ENCODE measurements at regions not wholly inside any gene's neighbourhood (a gene's known extent, or its start where the extent isn't known, plus 50 kb on each side); places are given as distances from the start of the nearest gene placed in this dataset.

GRCh38 chr2:182541268-182541667 lies 114.4 kb upstream of the PDE1A start:
- H3K9me3 Mint-ChIP-seq (ENCODE audit: unreplicated experiment), result no peaks in the 10 kb centered on the region
- no peak overlapping the region for H3K4me3 Mint-ChIP-seq (ENCODE audit: unreplicated experiment)
- H3K27me3 Mint-ChIP-seq (ENCODE audit: unreplicated experiment), result no peaks in the 10 kb centered on the region
- TF ChIP-seq CTCF (IDR thresholded peaks at IDR 0.05; ENCODE audit: partially characterized antibody, unreplicated experiment), result no peak
- no peak overlapping the region for H3K27ac Mint-ChIP-seq (ENCODE audit: unreplicated experiment)
- DNase-seq, result no peak
- no peaks in the 10 kb centered on the region for H3K4me1 Mint-ChIP-seq (ENCODE audit: low read depth, unreplicated experiment)
- no peaks in the 10 kb centered on the region for H3K36me3 Mint-ChIP-seq (ENCODE audit: unreplicated experiment)

- H3K9me3 Mint-ChIP-seq (ENCODE audit: unreplicated experiment), result no peaks in the 10 kb centered on the region
- no peaks in the 10 kb centered on the region for H3K27me3 Mint-ChIP-seq (ENCODE audit: unreplicated experiment)
- no peak for TF ChIP-seq CTCF (IDR thresholded peaks at IDR 0.05; ENCODE audit: partially characterized antibody, unreplicated experiment)
- no peak overlapping the region for H3K4me3 Mint-ChIP-seq (ENCODE audit: unreplicated experiment)
- H3K27ac Mint-ChIP-seq (ENCODE audit: unreplicated experiment), result no peak overlapping the region
- H3K36me3 Mint-ChIP-seq (ENCODE audit: unreplicated experiment), result no peaks in the 10 kb centered on the region
- no peak for DNase-seq
- no peaks in the 10 kb centered on the region for H3K4me1 Mint-ChIP-seq (ENCODE audit: low read depth, unreplicated experiment)
Observed at GRCh38 chr2:182542501-182543258, 115.8 kb upstream of the PDE1A start.

GRCh38 chr2:182543741-182544525 lies 117.1 kb upstream of the PDE1A start:
- no peak overlapping the region for H3K4me3 Mint-ChIP-seq (ENCODE audit: unreplicated experiment)
- no peak overlapping the region for H3K27ac Mint-ChIP-seq (ENCODE audit: unreplicated experiment)
- peaks cover 7% of the 10 kb centered on the region for H3K4me1 Mint-ChIP-seq (ENCODE audit: low read depth, unreplicated experiment)
- H3K36me3 Mint-ChIP-seq (ENCODE audit: unreplicated experiment), result no peaks in the 10 kb centered on the region
- no peak for TF ChIP-seq CTCF (IDR thresholded peaks at IDR 0.05; ENCODE audit: partially characterized antibody, unreplicated experiment)
- H3K9me3 Mint-ChIP-seq (ENCODE audit: unreplicated experiment), result no peaks in the 10 kb centered on the region
- no peaks in the 10 kb centered on the region for H3K27me3 Mint-ChIP-seq (ENCODE audit: unreplicated experiment)
- no peak for DNase-seq

- H3K27ac Mint-ChIP-seq (ENCODE audit: unreplicated experiment), result no peak overlapping the region
- no peaks in the 10 kb centered on the region for H3K9me3 Mint-ChIP-seq (ENCODE audit: unreplicated experiment)
- no peaks in the 10 kb centered on the region for H3K27me3 Mint-ChIP-seq (ENCODE audit: unreplicated experiment)
- H3K36me3 Mint-ChIP-seq (ENCODE audit: unreplicated experiment), result no peaks in the 10 kb centered on the region
- no peak for DNase-seq
- TF ChIP-seq CTCF (IDR thresholded peaks at IDR 0.05; ENCODE audit: partially characterized antibody, unreplicated experiment), result no peak
- no peak overlapping the region for H3K4me3 Mint-ChIP-seq (ENCODE audit: unreplicated experiment)
- H3K4me1 Mint-ChIP-seq (ENCODE audit: low read depth, unreplicated experiment), result peaks cover 9% of the 10 kb centered on the region
Observed at GRCh38 chr2:182545420-182546167, 118.8 kb upstream of the PDE1A start.
